Activated T-cell treated with anti-CD3 and anti-CD28 coated beads for 1 hour (primary cell): ENCODE measurements at regions not wholly inside any gene's neighbourhood (a gene's known extent, or its start where the extent isn't known, plus 50 kb on each side); places are given as distances from the start of the nearest gene placed in this dataset.
"Not testable (repeated sequence)": the region's sequence is repeated elsewhere in the genome, so short reads cannot be mapped to it uniquely, and the experiment has no call there.

ENCODE experiments used
- DNase-seq: peaks from one replicate; pipeline ENCODE4 v3.0.0-alpha.2; 2020; ENCODE audit warnings: low read depth

GRCh38 chr3:43236008-43236407 is 50.3 kb upstream of the SNRK start:
- DNase-seq, result no peak

DNA sequence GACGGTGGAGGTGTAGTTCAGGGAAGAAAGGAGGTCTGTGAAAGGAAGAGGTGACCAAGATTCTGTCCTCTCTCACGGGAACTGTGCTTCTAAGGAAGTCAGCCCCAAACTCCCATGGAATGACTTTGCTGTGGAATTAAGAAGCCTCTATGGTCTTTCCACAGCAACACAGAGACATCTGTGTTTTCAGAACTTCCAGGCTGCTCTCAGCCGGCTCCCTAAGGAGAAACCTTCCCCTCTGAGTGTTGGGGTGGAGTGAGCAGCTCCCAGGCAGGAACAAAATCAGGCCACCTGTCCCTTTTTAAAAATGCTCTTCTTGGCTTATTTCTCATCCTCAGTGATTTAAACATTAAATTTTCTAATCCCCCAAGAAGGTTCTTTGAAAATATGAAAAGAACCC is 53.3 kb upstream of the SNRK start:
- no peak for DNase-seq

GRCh38 chr3:43231276-43232000 is 54.9 kb upstream of the SNRK start:
- no peak for DNase-seq

- not testable (repeated sequence) for DNase-seq
Measured at GRCh38 chr3:43229865-43230264, 56.5 kb upstream of the SNRK start.

GRCh38 chr3:43227685-43228084 is 58.7 kb upstream of the SNRK start:
- not testable (repeated sequence) for DNase-seq

DNA sequence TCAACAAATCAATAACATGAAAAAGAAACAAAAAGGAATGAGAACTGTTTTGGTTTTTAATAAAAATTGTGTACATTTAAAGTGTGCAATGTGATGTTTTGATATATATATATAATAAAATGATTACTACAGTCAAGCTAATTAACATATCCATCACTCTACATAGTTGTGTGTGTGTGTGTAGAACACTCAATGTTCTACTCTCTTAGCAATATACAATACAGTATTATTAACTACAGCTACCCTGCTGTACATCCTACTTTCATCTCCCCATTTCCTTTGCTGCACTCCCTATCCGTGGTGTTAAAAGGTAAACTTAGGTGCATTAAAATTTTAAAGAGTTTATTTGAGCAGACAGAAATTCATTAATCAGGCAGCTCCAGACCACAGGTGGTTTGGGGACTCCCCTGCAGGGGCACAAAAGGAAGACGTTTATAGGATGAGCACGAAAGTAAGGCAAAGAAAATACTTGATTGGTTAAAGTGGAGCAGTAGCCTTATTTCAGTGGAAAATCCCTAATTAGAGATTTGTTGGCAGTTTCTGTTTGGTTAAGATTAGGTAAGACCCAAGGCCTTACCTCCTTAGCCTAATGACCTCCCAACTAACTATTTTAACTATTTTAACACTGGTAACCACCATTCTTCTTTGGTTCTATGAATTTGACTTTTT is 61.8 kb upstream of the SNRK start:
- no peak for DNase-seq

DNA sequence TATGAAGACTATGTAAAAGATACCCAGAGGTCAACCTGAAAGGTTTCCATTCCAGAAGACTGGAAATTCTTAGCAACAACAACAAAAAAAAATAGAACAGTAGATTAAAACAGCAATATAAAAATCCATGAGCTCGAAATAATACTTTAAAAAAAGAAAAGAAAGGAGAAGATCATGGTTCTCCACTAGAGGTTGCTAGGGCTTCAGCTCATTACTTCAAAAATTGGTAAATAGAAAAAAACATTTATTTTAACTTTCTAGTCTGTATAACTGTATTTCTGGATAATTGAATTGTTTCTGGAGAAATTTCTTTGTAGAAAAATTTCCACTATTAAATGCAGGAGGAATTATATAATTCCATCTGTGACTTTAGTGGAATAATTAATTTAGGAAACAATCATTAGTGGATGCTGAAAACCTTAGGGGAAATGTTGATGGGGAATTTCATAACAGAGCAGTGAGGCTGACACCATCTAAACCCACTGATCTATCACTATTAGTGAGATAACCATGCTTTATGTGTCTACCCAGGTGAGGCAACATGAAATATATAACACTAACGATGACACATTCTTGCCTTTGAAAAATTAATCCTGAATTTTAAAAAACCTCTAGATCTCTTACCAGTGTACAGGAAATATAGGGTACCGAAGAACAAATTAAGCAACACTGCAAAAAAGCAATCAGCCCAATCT is 62.5 kb upstream of the SNRK start:
- DNase-seq, result no peak

- DNase-seq, result no peak
Measured at GRCh38 chr3:43222590-43222989, 63.8 kb upstream of the SNRK start.

DNA sequence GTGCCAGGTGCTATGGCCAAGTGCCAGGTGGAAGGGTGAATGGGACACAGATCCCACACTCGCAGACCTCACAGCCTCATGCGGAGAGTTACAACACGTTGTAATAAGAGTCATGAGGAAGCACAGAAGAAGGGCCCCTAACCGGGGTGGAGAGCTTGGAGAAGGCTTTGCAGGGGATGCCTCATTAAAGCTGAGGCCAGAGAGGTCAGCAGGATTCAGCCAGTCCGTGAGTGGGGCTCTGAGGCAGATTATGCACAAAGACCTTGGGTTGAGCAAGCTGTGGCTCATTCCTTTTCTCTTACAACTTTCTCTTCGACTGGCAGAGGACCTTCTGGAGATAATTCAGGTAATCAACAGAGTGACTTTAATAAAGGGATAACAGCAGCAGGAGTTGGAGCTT is 65.3 kb upstream of the SNRK start:
- no peak for DNase-seq

DNA sequence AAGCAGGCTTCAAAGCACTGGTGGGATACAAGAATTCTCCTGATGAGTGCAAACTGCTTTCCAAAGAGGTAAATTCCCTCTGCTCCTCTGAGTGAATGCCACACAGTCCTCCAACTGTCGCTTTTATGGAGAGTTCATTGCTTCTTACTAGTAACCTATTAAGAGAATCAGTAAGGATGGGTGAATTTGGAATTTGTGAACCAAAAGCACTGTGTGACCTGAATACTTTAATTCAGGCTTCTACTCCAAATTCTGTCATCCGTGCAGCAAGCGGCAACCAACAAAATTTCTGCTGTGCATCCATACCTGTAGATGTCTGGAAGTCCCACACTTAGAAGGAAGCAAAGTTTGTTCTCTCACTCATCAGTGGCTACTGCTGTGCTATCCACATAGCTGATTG is 66.7 kb upstream of the SNRK start:
- no peak for DNase-seq

GRCh38 chr3:43218921-43219320 is 67.4 kb upstream of the SNRK start:
- DNase-seq, result no peak

- no peak for DNase-seq
Measured at GRCh38 chr3:43218156-43218555, 68.2 kb upstream of the SNRK start.

GRCh38 chr3:43217633-43218032 is 68.7 kb upstream of the SNRK start:
- DNase-seq, result no peak

- no peak for DNase-seq
Measured at GRCh38 chr3:43217206-43217605, 69.1 kb upstream of the SNRK start.

- no peak for DNase-seq
Measured at GRCh38 chr3:43215663-43216275, 70.6 kb upstream of the SNRK start.

GRCh38 chr3:43215138-43215537 is 71.2 kb upstream of the SNRK start:
- no peak for DNase-seq

GRCh38 chr3:43214616-43215015 is 71.7 kb upstream of the SNRK start:
- DNase-seq, result no peak

DNA sequence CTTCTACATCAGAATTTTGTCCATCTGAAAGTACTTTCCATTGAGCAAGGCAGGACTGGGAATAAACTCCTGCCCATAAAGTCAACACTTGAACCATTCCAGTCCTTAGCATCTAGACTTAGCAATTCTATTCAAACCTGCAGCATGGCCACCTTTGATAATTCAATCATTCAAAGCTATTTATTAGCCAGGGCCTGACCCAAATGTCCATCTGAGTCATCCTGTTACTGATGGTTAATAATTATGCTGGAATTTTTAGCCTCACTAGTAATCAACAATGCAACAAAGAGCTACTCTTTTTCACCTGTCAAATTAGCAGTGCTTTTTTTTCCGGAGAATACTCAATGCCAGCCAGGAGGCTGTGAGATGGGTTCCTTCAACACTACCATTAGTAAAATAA is 72.7 kb upstream of the SNRK start:
- DNase-seq, result no peak

GRCh38 chr3:43212914-43213611 is 73.3 kb upstream of the SNRK start:
- no peak for DNase-seq

GRCh38 chr3:43211681-43212080 is 74.7 kb upstream of the SNRK start:
- no peak for DNase-seq

GRCh38 chr3:43210049-43211027 is 76.0 kb upstream of the SNRK start:
- no peak for DNase-seq
